ENCODE measurements at regions not wholly inside any gene's neighbourhood (a gene's known extent, or its start where the extent isn't known, plus 50 kb on each side); places are given as distances from the start of the nearest gene placed in this dataset.

DNA sequence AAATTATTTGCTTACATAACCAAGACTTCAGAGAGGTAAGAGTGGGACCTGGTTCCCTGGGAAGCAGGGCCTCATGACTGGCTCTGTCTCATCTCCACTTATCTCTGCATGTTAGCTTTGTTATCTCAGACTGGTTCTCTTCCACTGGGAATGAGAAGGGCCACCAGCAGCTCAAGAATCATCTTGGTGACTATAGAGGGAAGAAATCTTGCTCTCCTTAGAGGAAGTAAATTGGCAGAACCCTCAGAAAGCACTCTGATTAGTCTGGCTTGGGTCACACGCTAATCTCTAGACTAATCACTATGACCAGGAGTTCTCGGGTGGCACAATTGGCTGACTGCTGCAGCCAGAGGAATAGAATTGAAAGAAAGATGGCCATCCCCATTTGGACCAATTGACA is 110.8 kb upstream of the KRAS start:
- TF ChIP-seq, protein P1, sequence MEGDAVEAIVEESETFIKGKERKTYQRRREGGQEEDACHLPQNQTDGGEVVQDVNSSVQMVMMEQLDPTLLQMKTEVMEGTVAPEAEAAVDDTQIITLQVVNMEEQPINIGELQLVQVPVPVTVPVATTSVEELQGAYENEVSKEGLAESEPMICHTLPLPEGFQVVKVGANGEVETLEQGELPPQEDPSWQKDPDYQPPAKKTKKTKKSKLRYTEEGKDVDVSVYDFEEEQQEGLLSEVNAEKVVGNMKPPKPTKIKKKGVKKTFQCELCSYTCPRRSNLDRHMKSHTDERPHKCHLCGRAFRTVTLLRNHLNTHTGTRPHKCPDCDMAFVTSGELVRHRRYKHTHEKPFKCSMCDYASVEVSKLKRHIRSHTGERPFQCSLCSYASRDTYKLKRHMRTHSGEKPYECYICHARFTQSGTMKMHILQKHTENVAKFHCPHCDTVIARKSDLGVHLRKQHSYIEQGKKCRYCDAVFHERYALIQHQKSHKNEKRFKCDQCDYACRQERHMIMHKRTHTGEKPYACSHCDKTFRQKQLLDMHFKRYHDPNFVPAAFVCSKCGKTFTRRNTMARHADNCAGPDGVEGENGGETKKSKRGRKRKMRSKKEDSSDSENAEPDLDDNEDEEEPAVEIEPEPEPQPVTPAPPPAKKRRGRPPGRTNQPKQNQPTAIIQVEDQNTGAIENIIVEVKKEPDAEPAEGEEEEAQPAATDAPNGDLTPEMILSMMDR (IDR thresholded peaks at IDR 0.05): no peak
- TF ChIP-seq FOXM1 (IDR thresholded peaks at IDR 0.05; ENCODE audit: low read depth): no peak

All from SK-N-SH (cell line).